ENCODE measurements at regions not wholly inside any gene's neighbourhood (a gene's known extent, or its start where the extent isn't known, plus 50 kb on each side); places are given as distances from the start of the nearest gene placed in this dataset.

GRCh38 chr6:1229808-1230207, 82.1 kb upstream of the FOXQ1 start:
- ChIA-PET POLR2A (no interaction called here), CTCF (no interaction called here)
- Histone ChIP-seq H3K4me2 (no peak overlapping the region), H3K9me3 (no peaks in the 10 kb centered on the region), H3K9me2 (no peaks in the 10 kb centered on the region), H3K27me3 (ENCODE audit: insufficient read depth) (peaks cover 40% of the 10 kb centered on the region; the same call in 1 of the 2 replicates), H4K20me1 (ENCODE audit: insufficient read depth) (no peaks in the 10 kb centered on the region), H3F3A (replicated peaks; ENCODE audit: insufficient read depth) (no peaks in the 10 kb centered on the region), H3K9ac (no peak overlapping the region), H3K36me3 (replicated peaks in 1 of 2; ENCODE audit: control insufficient read depth in 1 of 2, insufficient read depth in 2 of 2, low read length in 1 of 2) (no peaks in the 10 kb centered on the region), H3K4me3 (ENCODE audit: low read depth in 2 of 2, low read length in 1 of 2) (no peak overlapping the region), H2AFZ (ENCODE audit: low read depth) (no peak overlapping the region), H3K79me2 (ENCODE audit: insufficient read depth) (no peaks in the 10 kb centered on the region), H3K27ac (ENCODE audit: low read depth in 2 of 2, low read length in 1 of 2) (no peak overlapping the region), H3K4me1 (ENCODE audit: control insufficient read depth in 1 of 2, insufficient read depth in 2 of 2, low read depth in 1 of 2, low read length in 1 of 2) (no peaks in the 10 kb centered on the region)
- no peak for DNase-seq
- TF ChIP-seq RFX5 (IDR thresholded peaks at IDR 0.05; ENCODE audit: low read length) (no peak), MAX (IDR thresholded peaks at IDR 0.05; ENCODE audit: low read depth) (no peak), FOSL2 (IDR thresholded peaks at IDR 0.05; ENCODE audit: borderline replicate concordance, low read depth) (no peak), RAD21 (IDR thresholded peaks at IDR 0.05; ENCODE audit: low read length) (no peak), USF1 (IDR thresholded peaks at IDR 0.05; ENCODE audit: borderline replicate concordance, low read depth) (no peak), EP300 (IDR thresholded peaks at IDR 0.05; ENCODE audit: borderline replicate concordance in 1 of 2, low read depth in 1 of 2, low read length in 1 of 2) (no peak), FOXM1 (IDR thresholded peaks at IDR 0.05; ENCODE audit: low read depth) (no peak), CHD2 (IDR thresholded peaks at IDR 0.05; ENCODE audit: low read length, partially characterized antibody) (no peak), JUND (IDR thresholded peaks at IDR 0.05) (no peak), USF2 (IDR thresholded peaks at IDR 0.05; ENCODE audit: borderline replicate concordance, low read depth, low read length) (no peak), GATA2 (CRISPR knock-in tag; IDR thresholded peaks at IDR 0.05) (no peak)
- WGBS (ENCODE audit: low lambda C conversion rate): 7% methylated on average over 9 of the region's 9 CpGs

- Histone ChIP-seq H3K4me1 (ENCODE audit: control insufficient read depth in 1 of 2, insufficient read depth in 2 of 2, low read depth in 1 of 2, low read length in 1 of 2) (no peaks in the 10 kb centered on the region), H3K4me2 (no peak overlapping the region), H3K27ac (ENCODE audit: low read depth in 2 of 2, low read length in 1 of 2) (no peak overlapping the region), H3K9me2 (no peaks in the 10 kb centered on the region), H3K36me3 (replicated peaks in 1 of 2; ENCODE audit: control insufficient read depth in 1 of 2, insufficient read depth in 2 of 2, low read length in 1 of 2) (no peaks in the 10 kb centered on the region), H3K4me3 (ENCODE audit: low read depth in 2 of 2, low read length in 1 of 2) (no peak overlapping the region), H4K20me1 (ENCODE audit: insufficient read depth) (no peaks in the 10 kb centered on the region), H2AFZ (ENCODE audit: low read depth) (no peak overlapping the region), H3F3A (replicated peaks; ENCODE audit: insufficient read depth) (no peaks in the 10 kb centered on the region), H3K27me3 (ENCODE audit: insufficient read depth) (peaks cover 42% of the 10 kb centered on the region; the same call in 1 of the 2 replicates), H3K79me2 (ENCODE audit: insufficient read depth) (no peaks in the 10 kb centered on the region), H3K9ac (no peak overlapping the region), H3K9me3 (no peaks in the 10 kb centered on the region)
- ChIA-PET POLR2A (no interaction called here), CTCF (no interaction called here)
- DNase-seq: no peak
- 7% methylated on average over 7 of the region's 7 CpGs for WGBS (ENCODE audit: low lambda C conversion rate)
- no peak for TF ChIP-seq EP300 (IDR thresholded peaks at IDR 0.05; ENCODE audit: borderline replicate concordance in 1 of 2, low read depth in 1 of 2, low read length in 1 of 2)
Measured at GRCh38 chr6:1229301-1229700, 82.6 kb upstream of the FOXQ1 start.

Measured in SK-N-SH (cell line).